Ovary (tissue), 7 donors: ENCODE measurements at regions not wholly inside any gene's neighbourhood (a gene's known extent, or its start where the extent isn't known, plus 50 kb on each side); places are given as distances from the start of the nearest gene placed in this dataset.

Source experiments
- DNase-seq, 5 donors: peaks; one replicate each; pipeline ENCODE4 v3.0.0-alpha.2; 2019 to 2020
- H3K27ac ChIP-seq, 2 donors: fragments of 200-600 bp; one replicate each; pipeline versions ENCODE4 v1.5.1 to v1.8.0; 2019 to 2022
- H3K27me3 ChIP-seq: fragments of 200-600 bp; one replicate; pipeline ENCODE4 v1.8.0; 2022
- H3K36me3 ChIP-seq: fragments of 200-600 bp; sonication (generic); one replicate; pipeline ENCODE4 v1.5.1; 2019
- H3K4me1 ChIP-seq: one replicate; pipeline ENCODE4 v1.8.1; 2013; ENCODE audit warnings: mild to moderate bottlenecking, moderate library complexity; ENCODE audit not compliant: insufficient read depth
- H3K4me3 ChIP-seq: fragments of 200-600 bp; sonication (generic); one replicate; pipeline ENCODE4 v1.5.1; 2017
- H3K9me3 ChIP-seq, 2 donors: fragments of 200-600 bp in 1 of 2; sonication (generic) in 1 of 2; one replicate each; pipeline versions ENCODE4 v1.5.1 to v1.8.1; 2013 to 2019; ENCODE audit warnings: mild to moderate bottlenecking in 1 of 2, moderate library complexity in 1 of 2
- CTCF ChIP-seq, 3 donors: fragments of 450-650 bp in 2 of 3; fragments of 200-600 bp in 1 of 3; IDR thresholded peaks; one replicate each; pipeline versions ENCODE4 v1.5.1 to v1.8.0; 2016 to 2022; ENCODE audit warnings: antibody characterized with exemption in 3 of 3, mild to moderate bottlenecking in 1 of 3
- EP300 ChIP-seq: sonication (generic); formaldehyde crosslinking; IDR thresholded peaks from one replicate; pipeline ENCODE4 v1.6.1; 2017; ENCODE audit warnings: antibody characterized with exemption
- POLR2A ChIP-seq: fragments of 450-650 bp; IDR thresholded peaks from one replicate; pipeline ENCODE4 v1.6.1; 2017; ENCODE audit warnings: antibody characterized with exemption, mild to moderate bottlenecking, moderate library complexity
- WGBS, 3 donors: extraction: QIAGEN DNeasy Blood & Tissue Kit in 1 of 3; methylation state at CpG; one replicate each; pipeline versions ENCODE4 v1.1.5 to v1.1.7; 2013 to 2017; 5-methylcytosine and 5-hydroxymethylcytosine counted together
- intact Hi-C, 4 donors: fragments of 100-400 bp; cut with DNase I; formaldehyde crosslinking; loops; one replicate each; pipeline versions ENCODE4 v1.11.0 to v1.15.1; 2022 to 2023
- donor health status: DM: no; HTN: no; CAD: no; lungs with moderate emphysema.
- donor health status: DM: no; HTN: no; CAD: no.
- donor health status: Bipolar disorder and iron deficiency.
- donor health status: DM: no; HTN: no; CAD: no.
- donor health status: DM: yes; HTN: yes; CAD: no.

DNA sequence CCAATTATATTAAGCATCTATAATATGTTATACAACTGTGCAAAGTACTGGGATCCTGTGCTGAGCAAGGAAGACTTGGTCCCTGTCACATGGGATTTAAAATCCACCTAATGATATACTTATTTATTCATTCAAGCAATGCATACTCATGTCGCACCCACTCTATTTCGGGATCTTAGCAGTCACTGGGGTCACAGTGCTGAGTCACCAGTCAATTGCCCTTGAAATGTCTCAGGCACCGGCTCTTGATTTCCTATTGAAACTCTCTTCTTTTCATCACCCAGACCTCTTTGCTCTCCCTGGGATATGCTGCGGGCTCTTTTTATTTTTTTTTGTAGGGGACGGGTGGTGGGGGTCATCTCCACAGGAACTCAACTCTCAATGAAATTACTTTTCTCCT, 194.5 kb upstream of the GAP43 start:
- no peak for DNase-seq

DNA sequence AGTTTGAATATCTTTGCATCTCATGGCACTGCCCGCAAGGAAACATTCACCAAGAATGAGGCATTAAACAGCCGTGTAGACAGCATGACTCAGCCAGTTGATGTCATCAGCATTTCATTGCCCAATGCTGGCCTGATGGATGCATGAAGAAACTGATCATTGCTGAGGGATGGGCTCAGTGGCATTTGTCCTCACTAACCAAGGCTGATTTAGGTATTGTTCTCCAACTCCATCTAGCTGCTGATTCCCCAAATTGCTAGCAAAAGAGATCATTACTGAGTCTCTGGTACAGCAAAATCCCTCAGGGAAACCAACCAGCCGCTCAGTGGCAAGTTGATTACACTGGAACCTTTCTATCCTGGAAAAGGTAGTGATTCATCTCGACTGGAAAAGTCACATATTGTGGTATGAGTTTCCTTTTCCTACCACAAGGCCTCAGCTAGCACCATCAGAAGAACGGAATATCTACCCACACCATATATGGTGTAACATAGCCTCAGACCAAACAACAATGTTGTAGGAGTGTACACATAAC, 186.5 kb upstream of the GAP43 start:
- intact Hi-C loops: no loop called here
- Histone ChIP-seq H3K36me3 (no peaks in the 10 kb centered on the region), H3K27ac (no peak overlapping the region), H3K27me3 (no peaks in the 10 kb centered on the region), H3K4me3 (no peak overlapping the region), H3K9me3 (no peaks in the 10 kb centered on the region), H3K4me1 (no peaks in the 10 kb centered on the region)
- DNase-seq: no peak
- TF ChIP-seq POLR2A: no peak
- TF ChIP-seq EP300: no peak
- TF ChIP-seq CTCF (IDR thresholded peaks at IDR 0.05): no peak
- 53 to 65% (median 59%) methylated on average over 5 of the region's 5 CpGs for WGBS, 3 donors

More for the DNA sequence above, 194.5 kb upstream of the GAP43 start:
- 68 to 74% (median 72%) methylated on average over 5 of the region's 5 CpGs for WGBS, 3 donors
- Histone ChIP-seq H3K4me1 (no peaks in the 10 kb centered on the region), H3K4me3 (no peak overlapping the region), H3K27me3 (no peaks in the 10 kb centered on the region), H3K9me3 (no peaks in the 10 kb centered on the region), H3K27ac (no peak overlapping the region), H3K36me3 (no peaks in the 10 kb centered on the region)
- TF ChIP-seq CTCF (IDR thresholded peaks at IDR 0.05) (no peak), EP300 (no peak), POLR2A (no peak)
- intact Hi-C loops: no loop called here

DNA sequence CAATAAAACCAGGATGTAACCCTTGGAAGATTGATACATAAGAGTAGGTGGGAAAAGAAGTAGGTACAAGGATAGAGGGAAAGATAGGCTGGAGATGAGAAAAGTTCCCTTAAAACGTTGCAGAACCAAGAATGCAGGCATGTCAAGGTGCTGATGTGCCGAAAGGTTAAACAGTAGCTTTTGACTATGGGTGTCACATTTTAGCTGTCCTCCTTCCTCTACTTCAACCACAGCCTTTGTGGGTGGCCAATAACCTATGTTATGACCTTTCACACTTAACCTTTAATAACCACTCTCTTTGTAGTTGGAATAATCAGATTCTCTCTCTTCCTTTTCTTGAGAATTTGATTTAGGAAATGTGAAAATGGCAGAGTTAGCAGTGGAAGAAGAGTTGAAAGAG, 184.5 kb upstream of the GAP43 start:
- no peak overlapping the region for H3K27ac ChIP-seq
- no peaks in the 10 kb centered on the region for H3K4me1 ChIP-seq
- TF ChIP-seq POLR2A (no peak), EP300 (no peak), CTCF (IDR thresholded peaks at IDR 0.05) (no peak)
- DNase-seq: no peak
- no peak overlapping the region for H3K4me3 ChIP-seq
- no peaks in the 10 kb centered on the region for H3K9me3 ChIP-seq
- H3K36me3 ChIP-seq: no peaks in the 10 kb centered on the region
- H3K27me3 ChIP-seq: no peaks in the 10 kb centered on the region
- intact Hi-C loops: no loop called here
- WGBS, 3 donors: 67 to 76% (median 74%) methylated on average over 2 of the region's 2 CpGs

GRCh38 chr3:115445559-115445958, 177.8 kb upstream of the GAP43 start:
- no peak for TF ChIP-seq CTCF (IDR thresholded peaks at IDR 0.05)
- TF ChIP-seq EP300: no peak
- TF ChIP-seq POLR2A: no peak
- no peaks in the 10 kb centered on the region for H3K4me1 ChIP-seq
- 90 to 97% (median 91%) methylated on average over 3 of the region's 3 CpGs for WGBS, 3 donors
- no peak for DNase-seq
- H3K9me3 ChIP-seq: no peaks in the 10 kb centered on the region
- H3K4me3 ChIP-seq: no peak overlapping the region
- H3K36me3 ChIP-seq: no peaks in the 10 kb centered on the region
- no peaks in the 10 kb centered on the region for H3K27me3 ChIP-seq
- H3K27ac ChIP-seq: no peak overlapping the region
- intact Hi-C loops: no loop called here

DNA sequence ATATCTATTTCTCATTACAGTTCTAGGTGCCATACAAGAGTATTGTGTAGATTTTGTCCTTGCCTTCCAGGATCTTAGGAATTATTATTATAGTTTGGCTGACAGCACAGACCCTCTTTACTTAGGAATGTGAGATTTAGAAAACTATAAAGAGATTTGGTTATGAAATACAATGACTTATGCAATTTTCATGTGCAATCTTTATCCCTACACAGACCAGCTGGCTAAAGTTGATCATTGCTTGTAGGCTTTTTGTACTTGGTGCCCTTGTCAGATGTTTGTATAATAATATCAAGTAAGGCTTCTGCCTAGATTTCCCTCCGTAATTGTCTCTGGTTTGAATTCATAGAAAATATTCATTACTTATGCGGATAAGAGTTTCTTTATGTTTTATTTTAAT, 174.5 kb upstream of the GAP43 start:
- Histone ChIP-seq H3K27me3 (no peaks in the 10 kb centered on the region), H3K4me3 (no peak overlapping the region), H3K36me3 (no peaks in the 10 kb centered on the region), H3K4me1 (no peaks in the 10 kb centered on the region), H3K9me3 (no peaks in the 10 kb centered on the region), H3K27ac (no peak overlapping the region)
- no peak for DNase-seq
- TF ChIP-seq CTCF (IDR thresholded peaks at IDR 0.05) (no peak), POLR2A (no peak), EP300 (no peak)
- 14 to 44% (median 25%) methylated on average over 2 of the region's 2 CpGs for WGBS, 3 donors
- intact Hi-C loops: no loop called here
